Testis (tissue), 2 donors: ENCODE measurements at regions not wholly inside any gene's neighbourhood (a gene's known extent, or its start where the extent isn't known, plus 50 kb on each side); places are given as distances from the start of the nearest gene placed in this dataset.

Experiments
- CTCF ChIP-seq, 3 experiments: fragments of 450-650 bp in 2 of 3; fragments of 200-600 bp in 1 of 3; sonication (generic) in 1 of 3; IDR thresholded peaks; one replicate each; pipeline ENCODE4 v1.5.1; 2016 to 2019; ENCODE audit warnings: antibody characterized with exemption in 3 of 3, mild to moderate bottlenecking in 2 of 3, moderate library complexity in 1 of 3
- POLR2A ChIP-seq: fragments of 450-650 bp; IDR thresholded peaks from one replicate; pipeline ENCODE4 v1.6.1; 2017; ENCODE audit warnings: antibody characterized with exemption, mild to moderate bottlenecking, moderate library complexity

- TF ChIP-seq CTCF (IDR thresholded peaks at IDR 0.05) = no peak
- TF ChIP-seq POLR2A = no peak
Measured at GRCh38 chr12:19687371-19687770, 248.1 kb downstream of the AEBP2 start.
